ENCODE measurements at regions not wholly inside any gene's neighbourhood (a gene's known extent, or its start where the extent isn't known, plus 50 kb on each side); places are given as distances from the start of the nearest gene placed in this dataset.

DNA sequence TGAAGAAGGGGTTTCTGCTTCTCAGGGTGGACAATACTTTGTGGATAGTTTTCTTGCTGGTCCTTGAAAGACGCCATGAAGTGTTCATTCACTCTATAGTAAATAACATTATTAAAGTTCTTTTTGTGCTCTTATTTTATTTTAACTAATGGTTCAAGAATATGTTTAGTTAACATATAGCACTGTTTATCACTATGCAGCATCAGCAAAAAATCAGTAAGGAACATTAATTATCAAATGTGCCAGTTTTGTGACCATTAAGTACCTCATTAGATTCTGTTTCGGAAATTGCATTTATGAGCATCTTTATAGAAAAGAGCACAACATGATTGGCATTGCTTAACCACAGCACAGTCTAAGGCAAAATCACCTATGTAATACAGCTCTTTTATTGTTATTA lies 385.6 kb downstream of the LMO4 start:
- Histone ChIP-seq H3K27me3 (replicated peaks; ENCODE audit: insufficient read depth, low read length) (no peaks in the 10 kb centered on the region), H3K9ac (ENCODE audit: low read length) (no peak overlapping the region), H3K4me3 (ENCODE audit: low read length) (no peak overlapping the region), H3K4me2 (ENCODE audit: low read depth, low read length) (no peak overlapping the region), H3K36me3 (replicated peaks; ENCODE audit: insufficient read depth, low read length) (no peaks in the 10 kb centered on the region), H3F3A (ENCODE audit: insufficient read depth, low read length) (peaks cover 23% of the 10 kb centered on the region), H3K27ac (ENCODE audit: low read length) (no peak overlapping the region), H2AFZ (ENCODE audit: low read length) (no peak overlapping the region), H3K9me3 (replicated peaks; ENCODE audit: insufficient read depth, low read length) (no peaks in the 10 kb centered on the region), H3K4me1 (ENCODE audit: low read length) (peaks cover 24% of the 10 kb centered on the region), H3K9me2 (replicated peaks; ENCODE audit: insufficient read depth, low read length) (no peaks in the 10 kb centered on the region), H3K79me2 (ENCODE audit: low read length) (no peaks in the 10 kb centered on the region), H4K20me1 (ENCODE audit: insufficient read depth, low read length) (no peaks in the 10 kb centered on the region)
- TF ChIP-seq EZH2phosphoT487 (IDR thresholded peaks at IDR 0.05; ENCODE audit: low read length), result no peak
- no peak for TF ChIP-seq EZH2 (optimal IDR thresholded peaks at IDR 0.05; ENCODE audit: low read depth, low read length)
- TF ChIP-seq, protein P1, sequence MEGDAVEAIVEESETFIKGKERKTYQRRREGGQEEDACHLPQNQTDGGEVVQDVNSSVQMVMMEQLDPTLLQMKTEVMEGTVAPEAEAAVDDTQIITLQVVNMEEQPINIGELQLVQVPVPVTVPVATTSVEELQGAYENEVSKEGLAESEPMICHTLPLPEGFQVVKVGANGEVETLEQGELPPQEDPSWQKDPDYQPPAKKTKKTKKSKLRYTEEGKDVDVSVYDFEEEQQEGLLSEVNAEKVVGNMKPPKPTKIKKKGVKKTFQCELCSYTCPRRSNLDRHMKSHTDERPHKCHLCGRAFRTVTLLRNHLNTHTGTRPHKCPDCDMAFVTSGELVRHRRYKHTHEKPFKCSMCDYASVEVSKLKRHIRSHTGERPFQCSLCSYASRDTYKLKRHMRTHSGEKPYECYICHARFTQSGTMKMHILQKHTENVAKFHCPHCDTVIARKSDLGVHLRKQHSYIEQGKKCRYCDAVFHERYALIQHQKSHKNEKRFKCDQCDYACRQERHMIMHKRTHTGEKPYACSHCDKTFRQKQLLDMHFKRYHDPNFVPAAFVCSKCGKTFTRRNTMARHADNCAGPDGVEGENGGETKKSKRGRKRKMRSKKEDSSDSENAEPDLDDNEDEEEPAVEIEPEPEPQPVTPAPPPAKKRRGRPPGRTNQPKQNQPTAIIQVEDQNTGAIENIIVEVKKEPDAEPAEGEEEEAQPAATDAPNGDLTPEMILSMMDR (IDR thresholded peaks at IDR 0.05; ENCODE audit: low read length), result no peak
- DNase-seq, result no peak

DNA sequence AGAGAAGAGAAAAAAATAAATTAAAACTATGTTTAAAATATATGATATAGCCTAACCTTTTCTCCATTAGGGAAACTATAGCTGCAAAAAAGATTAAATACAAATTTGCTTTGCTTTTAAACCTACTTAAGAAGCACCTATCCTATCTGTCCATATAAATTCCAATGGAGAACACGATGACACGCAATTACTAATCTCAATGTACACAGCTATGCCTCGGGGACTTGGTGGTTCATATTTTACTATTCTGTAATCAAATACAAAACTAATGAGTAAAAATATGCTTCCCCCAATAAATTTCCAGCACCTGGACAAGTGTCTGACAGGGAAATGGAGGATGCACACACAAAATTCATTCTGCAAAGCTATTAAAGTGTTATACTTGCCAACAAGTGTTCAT lies 386.4 kb downstream of the LMO4 start:
- no peak for DNase-seq
- H3K4me3 ChIP-seq (ENCODE audit: low read length), result no peak overlapping the region
- H3K27me3 ChIP-seq (replicated peaks; ENCODE audit: insufficient read depth, low read length), result no peaks in the 10 kb centered on the region
- H3K9me2 ChIP-seq (replicated peaks; ENCODE audit: insufficient read depth, low read length), result no peaks in the 10 kb centered on the region
- TF ChIP-seq EZH2 (optimal IDR thresholded peaks at IDR 0.05; ENCODE audit: low read depth, low read length), result no peak
- no peak for TF ChIP-seq EZH2phosphoT487 (IDR thresholded peaks at IDR 0.05; ENCODE audit: low read length)
- TF ChIP-seq, protein P1 (IDR thresholded peaks at IDR 0.05; ENCODE audit: low read length), result no peak
- H3K4me2 ChIP-seq (ENCODE audit: low read depth, low read length), result no peak overlapping the region
- peaks cover 23% of the 10 kb centered on the region for H3F3A ChIP-seq (ENCODE audit: insufficient read depth, low read length)
- H4K20me1 ChIP-seq (ENCODE audit: insufficient read depth, low read length), result no peaks in the 10 kb centered on the region
- no peaks in the 10 kb centered on the region for H3K9me3 ChIP-seq (replicated peaks; ENCODE audit: insufficient read depth, low read length)
- no peak overlapping the region for H3K9ac ChIP-seq (ENCODE audit: low read length)
- H3K4me1 ChIP-seq (ENCODE audit: low read length), result peaks cover 24% of the 10 kb centered on the region
- H2AFZ ChIP-seq (ENCODE audit: low read length), result no peak overlapping the region
- no peaks in the 10 kb centered on the region for H3K79me2 ChIP-seq (ENCODE audit: low read length)
- no peak overlapping the region for H3K27ac ChIP-seq (ENCODE audit: low read length)
- H3K36me3 ChIP-seq (replicated peaks; ENCODE audit: insufficient read depth, low read length), result no peaks in the 10 kb centered on the region

DNA sequence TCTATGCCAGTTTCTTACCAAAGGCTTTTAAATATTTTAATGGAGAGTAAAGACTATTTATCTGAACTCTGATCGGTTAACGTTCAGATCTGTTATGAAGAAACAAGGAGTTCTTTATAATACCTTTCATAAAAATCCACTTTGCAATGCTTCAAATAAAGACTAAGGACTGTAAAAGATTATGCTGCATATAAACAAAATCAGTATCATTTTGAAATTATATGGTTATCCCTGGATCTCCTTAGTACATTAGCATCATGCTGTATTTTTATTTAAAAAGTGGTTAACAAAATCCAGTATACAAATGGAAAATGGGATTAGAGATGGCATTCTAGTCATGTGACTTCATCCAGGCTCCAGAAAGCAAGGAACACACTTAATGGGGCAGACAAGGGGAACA lies 386.8 kb downstream of the LMO4 start:
- no peak overlapping the region for H3K4me2 ChIP-seq (ENCODE audit: low read depth, low read length)
- TF ChIP-seq, protein P1 (IDR thresholded peaks at IDR 0.05; ENCODE audit: low read length), result no peak
- TF ChIP-seq EZH2 (optimal IDR thresholded peaks at IDR 0.05; ENCODE audit: low read depth, low read length), result no peak
- TF ChIP-seq EZH2phosphoT487 (IDR thresholded peaks at IDR 0.05; ENCODE audit: low read length), result no peak

More for the DNA sequence above, 386.8 kb downstream of the LMO4 start:
- no peak for DNase-seq
- Histone ChIP-seq H3K9me3 (replicated peaks; ENCODE audit: insufficient read depth, low read length) (no peaks in the 10 kb centered on the region), H3K4me3 (ENCODE audit: low read length) (no peak overlapping the region), H3F3A (ENCODE audit: insufficient read depth, low read length) (peaks cover 23% of the 10 kb centered on the region), H3K27ac (ENCODE audit: low read length) (no peak overlapping the region), H3K9me2 (replicated peaks; ENCODE audit: insufficient read depth, low read length) (no peaks in the 10 kb centered on the region), H4K20me1 (ENCODE audit: insufficient read depth, low read length) (no peaks in the 10 kb centered on the region), H3K4me1 (ENCODE audit: low read length) (peaks cover 24% of the 10 kb centered on the region), H3K79me2 (ENCODE audit: low read length) (no peaks in the 10 kb centered on the region), H3K36me3 (replicated peaks; ENCODE audit: insufficient read depth, low read length) (no peaks in the 10 kb centered on the region), H3K9ac (ENCODE audit: low read length) (no peak overlapping the region), H3K27me3 (replicated peaks; ENCODE audit: insufficient read depth, low read length) (no peaks in the 10 kb centered on the region), H2AFZ (ENCODE audit: low read length) (no peak overlapping the region)
